ENCODE measurements at regions not wholly inside any gene's neighbourhood (a gene's known extent, or its start where the extent isn't known, plus 50 kb on each side); places are given as distances from the start of the nearest gene placed in this dataset.
A peak's percentile ranks its signal among the peaks of the same experiment; 100 is the strongest.

DNA sequence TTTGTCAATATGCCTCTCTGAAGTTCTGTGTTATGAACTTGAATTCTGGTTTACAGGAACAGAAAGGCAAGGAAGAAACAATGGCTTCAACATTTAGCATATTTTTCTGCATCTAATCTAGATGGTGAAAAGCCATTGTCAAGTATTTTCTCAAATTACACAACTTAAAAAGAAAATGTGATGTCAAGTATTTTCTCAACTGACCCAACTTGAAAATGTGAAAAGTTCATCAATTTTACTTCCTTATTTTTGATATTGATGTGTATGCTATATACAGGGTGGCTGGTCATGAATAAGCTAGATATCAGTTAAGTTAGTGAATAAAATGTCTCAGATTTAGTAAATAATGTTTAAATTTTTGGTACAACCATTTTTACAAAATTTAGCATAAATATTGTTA, 196.7 kb downstream of the ALX1 start:
- Histone ChIP-seq H3F3A (replicated peaks; ENCODE audit: insufficient read depth) (no peaks in the 10 kb centered on the region), H3K4me1 (ENCODE audit: control insufficient read depth in 1 of 2, insufficient read depth in 2 of 2, low read depth in 1 of 2, low read length in 1 of 2) (0 out of 4 replicates have a peak, but pooled peaks cover 0 to 4% of the 10 kb centered on the region in 2 experiments), H3K36me3 (replicated peaks in 1 of 2; ENCODE audit: control insufficient read depth in 1 of 2, insufficient read depth in 2 of 2, low read length in 1 of 2) (no peaks in the 10 kb centered on the region), H3K27ac (ENCODE audit: low read depth in 2 of 2, low read length in 1 of 2) (no peak overlapping the region), H3K9me3 (no peaks in the 10 kb centered on the region), H2AFZ (ENCODE audit: low read depth) (peak overlapping the region; percentile 69; the same call in 1 of the 2 replicates), H3K27me3 (ENCODE audit: insufficient read depth) (no peaks in the 10 kb centered on the region), H3K4me2 (no peak overlapping the region), H4K20me1 (ENCODE audit: insufficient read depth) (no peaks in the 10 kb centered on the region), H3K4me3 (ENCODE audit: low read depth in 2 of 2, low read length in 1 of 2) (no peak overlapping the region), H3K9ac (no peak overlapping the region), H3K79me2 (ENCODE audit: insufficient read depth) (no peaks in the 10 kb centered on the region), H3K9me2 (no peaks in the 10 kb centered on the region)
- CTCF ChIA-PET, result interaction anchor here (0.6 to 2.0 kb wide), 13 partner anchors 10 to 444 kb away, joined by 3 to 19 read pairs (median 3); no protein-coding TSS in a partner anchor
- POLR2A ChIA-PET, result no interaction called here
- TF ChIP-seq CHD2 (IDR thresholded peaks at IDR 0.05; ENCODE audit: low read length, partially characterized antibody), result no peak
- TF ChIP-seq, protein P1, sequence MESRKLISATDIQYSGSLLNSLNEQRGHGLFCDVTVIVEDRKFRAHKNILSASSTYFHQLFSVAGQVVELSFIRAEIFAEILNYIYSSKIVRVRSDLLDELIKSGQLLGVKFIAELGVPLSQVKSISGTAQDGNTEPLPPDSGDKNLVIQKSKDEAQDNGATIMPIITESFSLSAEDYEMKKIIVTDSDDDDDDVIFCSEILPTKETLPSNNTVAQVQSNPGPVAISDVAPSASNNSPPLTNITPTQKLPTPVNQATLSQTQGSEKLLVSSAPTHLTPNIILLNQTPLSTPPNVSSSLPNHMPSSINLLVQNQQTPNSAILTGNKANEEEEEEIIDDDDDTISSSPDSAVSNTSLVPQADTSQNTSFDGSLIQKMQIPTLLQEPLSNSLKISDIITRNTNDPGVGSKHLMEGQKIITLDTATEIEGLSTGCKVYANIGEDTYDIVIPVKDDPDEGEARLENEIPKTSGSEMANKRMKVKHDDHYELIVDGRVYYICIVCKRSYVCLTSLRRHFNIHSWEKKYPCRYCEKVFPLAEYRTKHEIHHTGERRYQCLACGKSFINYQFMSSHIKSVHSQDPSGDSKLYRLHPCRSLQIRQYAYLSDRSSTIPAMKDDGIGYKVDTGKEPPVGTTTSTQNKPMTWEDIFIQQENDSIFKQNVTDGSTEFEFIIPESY (IDR thresholded peaks at IDR 0.05; ENCODE audit: borderline replicate concordance, low read depth), result no peak
- no peak for TF ChIP-seq GATA2 (CRISPR knock-in tag; IDR thresholded peaks at IDR 0.05)
- TF ChIP-seq POLR2AphosphoS5 (IDR thresholded peaks at IDR 0.05; ENCODE audit: low read depth, low read length), result no peak
- no peak for TF ChIP-seq FOXJ3 (CRISPR knock-in tag; IDR thresholded peaks at IDR 0.05)
- no peak for TF ChIP-seq NRF1 (IDR thresholded peaks at IDR 0.05; ENCODE audit: low read depth, low read length)
- TF ChIP-seq, protein P2, sequence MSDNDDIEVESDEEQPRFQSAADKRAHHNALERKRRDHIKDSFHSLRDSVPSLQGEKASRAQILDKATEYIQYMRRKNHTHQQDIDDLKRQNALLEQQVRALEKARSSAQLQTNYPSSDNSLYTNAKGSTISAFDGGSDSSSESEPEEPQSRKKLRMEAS (IDR thresholded peaks at IDR 0.05; ENCODE audit: low read depth), result no peak
- no peak for TF ChIP-seq RAD21 (IDR thresholded peaks at IDR 0.05; ENCODE audit: low read length)
- TF ChIP-seq, protein P3, sequence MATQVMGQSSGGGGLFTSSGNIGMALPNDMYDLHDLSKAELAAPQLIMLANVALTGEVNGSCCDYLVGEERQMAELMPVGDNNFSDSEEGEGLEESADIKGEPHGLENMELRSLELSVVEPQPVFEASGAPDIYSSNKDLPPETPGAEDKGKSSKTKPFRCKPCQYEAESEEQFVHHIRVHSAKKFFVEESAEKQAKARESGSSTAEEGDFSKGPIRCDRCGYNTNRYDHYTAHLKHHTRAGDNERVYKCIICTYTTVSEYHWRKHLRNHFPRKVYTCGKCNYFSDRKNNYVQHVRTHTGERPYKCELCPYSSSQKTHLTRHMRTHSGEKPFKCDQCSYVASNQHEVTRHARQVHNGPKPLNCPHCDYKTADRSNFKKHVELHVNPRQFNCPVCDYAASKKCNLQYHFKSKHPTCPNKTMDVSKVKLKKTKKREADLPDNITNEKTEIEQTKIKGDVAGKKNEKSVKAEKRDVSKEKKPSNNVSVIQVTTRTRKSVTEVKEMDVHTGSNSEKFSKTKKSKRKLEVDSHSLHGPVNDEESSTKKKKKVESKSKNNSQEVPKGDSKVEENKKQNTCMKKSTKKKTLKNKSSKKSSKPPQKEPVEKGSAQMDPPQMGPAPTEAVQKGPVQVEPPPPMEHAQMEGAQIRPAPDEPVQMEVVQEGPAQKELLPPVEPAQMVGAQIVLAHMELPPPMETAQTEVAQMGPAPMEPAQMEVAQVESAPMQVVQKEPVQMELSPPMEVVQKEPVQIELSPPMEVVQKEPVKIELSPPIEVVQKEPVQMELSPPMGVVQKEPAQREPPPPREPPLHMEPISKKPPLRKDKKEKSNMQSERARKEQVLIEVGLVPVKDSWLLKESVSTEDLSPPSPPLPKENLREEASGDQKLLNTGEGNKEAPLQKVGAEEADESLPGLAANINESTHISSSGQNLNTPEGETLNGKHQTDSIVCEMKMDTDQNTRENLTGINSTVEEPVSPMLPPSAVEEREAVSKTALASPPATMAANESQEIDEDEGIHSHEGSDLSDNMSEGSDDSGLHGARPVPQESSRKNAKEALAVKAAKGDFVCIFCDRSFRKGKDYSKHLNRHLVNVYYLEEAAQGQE (IDR thresholded peaks at IDR 0.05; ENCODE audit: low read depth, low read length), result no peak
- TF ChIP-seq SMC3 (IDR thresholded peaks at IDR 0.05; ENCODE audit: low read depth, low read length), result no peak
- TF ChIP-seq GABPA (IDR thresholded peaks at IDR 0.05; ENCODE audit: low read depth), result no peak
- no peak for TF ChIP-seq TCF12 (IDR thresholded peaks at IDR 0.05)
- no peak for TF ChIP-seq SIN3A (IDR thresholded peaks at IDR 0.05; ENCODE audit: borderline replicate concordance, low read depth, low read length)
- TF ChIP-seq, protein P4, sequence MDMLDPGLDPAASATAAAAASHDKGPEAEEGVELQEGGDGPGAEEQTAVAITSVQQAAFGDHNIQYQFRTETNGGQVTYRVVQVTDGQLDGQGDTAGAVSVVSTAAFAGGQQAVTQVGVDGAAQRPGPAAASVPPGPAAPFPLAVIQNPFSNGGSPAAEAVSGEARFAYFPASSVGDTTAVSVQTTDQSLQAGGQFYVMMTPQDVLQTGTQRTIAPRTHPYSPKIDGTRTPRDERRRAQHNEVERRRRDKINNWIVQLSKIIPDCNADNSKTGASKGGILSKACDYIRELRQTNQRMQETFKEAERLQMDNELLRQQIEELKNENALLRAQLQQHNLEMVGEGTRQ (IDR thresholded peaks at IDR 0.05; ENCODE audit: borderline replicate concordance, low read depth, low read length), result no peak
- no peak for TF ChIP-seq TAF1 (IDR thresholded peaks at IDR 0.05; ENCODE audit: borderline replicate concordance, low read depth, low read length)
- TF ChIP-seq RXRA (IDR thresholded peaks at IDR 0.05; ENCODE audit: borderline replicate concordance, low read depth), result no peak
- TF ChIP-seq MXI1 (IDR thresholded peaks at IDR 0.05; ENCODE audit: low read depth, low read length), result no peak
- no peak for TF ChIP-seq MEF2A (IDR thresholded peaks at IDR 0.05; ENCODE audit: borderline replicate concordance, low read depth)
- no peak for TF ChIP-seq YY1 (IDR thresholded peaks at IDR 0.05; ENCODE audit: low read depth)
- no peak for DNase-seq
